ENCODE measurements at regions not wholly inside any gene's neighbourhood (a gene's known extent, or its start where the extent isn't known, plus 50 kb on each side); places are given as distances from the start of the nearest gene placed in this dataset.

DNA sequence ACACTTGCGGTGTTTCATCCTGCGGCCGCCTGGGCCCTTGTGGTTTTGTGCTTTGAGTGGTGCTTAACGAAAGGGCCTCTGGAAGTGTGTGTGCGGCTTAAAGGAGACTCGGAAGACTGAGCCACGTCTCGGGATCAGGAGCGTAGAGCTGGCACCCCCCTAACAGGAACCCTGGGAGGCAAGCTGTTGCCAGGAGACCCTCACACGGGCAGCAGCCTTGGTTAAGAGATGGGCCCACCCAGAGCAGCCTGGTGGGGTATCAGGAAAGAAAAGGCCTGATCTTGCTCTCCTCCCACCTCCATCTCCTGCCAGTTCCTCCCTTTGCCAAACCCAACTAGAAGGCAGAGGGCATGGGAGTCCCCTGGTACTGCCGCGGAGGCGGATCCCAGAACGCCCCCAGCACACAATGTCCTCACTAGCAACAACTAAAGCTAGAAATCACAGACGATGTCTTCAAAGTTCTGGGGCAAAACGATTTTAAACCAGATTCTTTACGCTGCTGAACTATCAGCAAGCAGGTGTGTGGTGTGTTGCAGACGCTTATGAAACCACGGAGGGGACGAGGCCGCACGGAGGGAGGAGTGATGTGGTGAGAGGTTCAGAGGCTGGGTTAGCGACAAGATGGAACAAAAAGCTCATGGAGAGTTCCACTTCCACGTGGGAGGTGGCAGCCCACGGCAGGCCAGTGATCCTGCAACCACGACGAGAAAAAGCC, 67.0 kb upstream of the INPP5A start:
- TF ChIP-seq, protein P1, sequence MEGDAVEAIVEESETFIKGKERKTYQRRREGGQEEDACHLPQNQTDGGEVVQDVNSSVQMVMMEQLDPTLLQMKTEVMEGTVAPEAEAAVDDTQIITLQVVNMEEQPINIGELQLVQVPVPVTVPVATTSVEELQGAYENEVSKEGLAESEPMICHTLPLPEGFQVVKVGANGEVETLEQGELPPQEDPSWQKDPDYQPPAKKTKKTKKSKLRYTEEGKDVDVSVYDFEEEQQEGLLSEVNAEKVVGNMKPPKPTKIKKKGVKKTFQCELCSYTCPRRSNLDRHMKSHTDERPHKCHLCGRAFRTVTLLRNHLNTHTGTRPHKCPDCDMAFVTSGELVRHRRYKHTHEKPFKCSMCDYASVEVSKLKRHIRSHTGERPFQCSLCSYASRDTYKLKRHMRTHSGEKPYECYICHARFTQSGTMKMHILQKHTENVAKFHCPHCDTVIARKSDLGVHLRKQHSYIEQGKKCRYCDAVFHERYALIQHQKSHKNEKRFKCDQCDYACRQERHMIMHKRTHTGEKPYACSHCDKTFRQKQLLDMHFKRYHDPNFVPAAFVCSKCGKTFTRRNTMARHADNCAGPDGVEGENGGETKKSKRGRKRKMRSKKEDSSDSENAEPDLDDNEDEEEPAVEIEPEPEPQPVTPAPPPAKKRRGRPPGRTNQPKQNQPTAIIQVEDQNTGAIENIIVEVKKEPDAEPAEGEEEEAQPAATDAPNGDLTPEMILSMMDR (conservative IDR thresholded peaks at IDR 0.05 in 1 of 2, IDR thresholded peaks at IDR 0.05 in 1 of 2; ENCODE audit: extremely low read depth in 1 of 2, insufficient read depth in 1 of 2, low read depth in 1 of 2, low read length in 2 of 2) = no peak
- no peak for TF ChIP-seq EZH2 (IDR thresholded peaks at IDR 0.05; ENCODE audit: borderline replicate concordance, low read length)

Data from mammary epithelial cell (primary cell).